Ishikawa (cell line): ENCODE measurements at regions not wholly inside any gene's neighbourhood (a gene's known extent, or its start where the extent isn't known, plus 50 kb on each side); places are given as distances from the start of the nearest gene placed in this dataset.

Experiments used
- CEBPB ChIP-seq: IDR thresholded peaks from 2 replicates; pipeline ENCODE4 v1.6.1; 2012
- CREB1 ChIP-seq: IDR thresholded peaks from 2 replicates; pipeline ENCODE4 v1.6.1; 2012; ENCODE audit warnings: low read depth
- EGR1 ChIP-seq: IDR thresholded peaks from 2 replicates; pipeline ENCODE4 v1.6.1; 2012
- EP300 ChIP-seq: IDR thresholded peaks from 2 replicates; pipeline ENCODE4 v1.6.1; 2012; ENCODE audit warnings: borderline replicate concordance
- FOXM1 ChIP-seq: IDR thresholded peaks from 2 replicates; pipeline ENCODE4 v1.6.1; 2012; ENCODE audit warnings: low read depth, borderline replicate concordance
- MAX ChIP-seq: IDR thresholded peaks from 2 replicates; pipeline ENCODE4 v1.6.1; 2012
- NFIC ChIP-seq: IDR thresholded peaks from 2 replicates; pipeline ENCODE4 v1.6.1; 2012
- RAD21 ChIP-seq: IDR thresholded peaks from 2 replicates; pipeline ENCODE4 v1.6.1; 2012; ENCODE audit warnings: low read depth
- REST ChIP-seq: IDR thresholded peaks from 2 replicates; pipeline ENCODE4 v1.6.1; 2012; ENCODE audit warnings: low read depth, mild to moderate bottlenecking
- TCF12 ChIP-seq: IDR thresholded peaks from 2 replicates; pipeline ENCODE4 v1.6.1; 2012; ENCODE audit warnings: low read depth
- USF1 ChIP-seq: IDR thresholded peaks from 2 replicates; pipeline ENCODE4 v1.6.1; 2012
- YY1 ChIP-seq: IDR thresholded peaks from 2 replicates; pipeline ENCODE4 v1.6.1; 2012; ENCODE audit warnings: low read depth

- TF ChIP-seq RAD21 (no peak), USF1 (no peak), EP300 (no peak), NFIC (no peak), YY1 (no peak), TCF12 (no peak), CEBPB (no peak), MAX (no peak), CREB1 (no peak), REST (no peak), EGR1 (no peak), FOXM1 (no peak)
Observed at GRCh38 chr13:22993148-22993547, 187.6 kb upstream of the SGCG start.
